ENCODE measurements at regions not wholly inside any gene's neighbourhood (a gene's known extent, or its start where the extent isn't known, plus 50 kb on each side); places are given as distances from the start of the nearest gene placed in this dataset.

DNA sequence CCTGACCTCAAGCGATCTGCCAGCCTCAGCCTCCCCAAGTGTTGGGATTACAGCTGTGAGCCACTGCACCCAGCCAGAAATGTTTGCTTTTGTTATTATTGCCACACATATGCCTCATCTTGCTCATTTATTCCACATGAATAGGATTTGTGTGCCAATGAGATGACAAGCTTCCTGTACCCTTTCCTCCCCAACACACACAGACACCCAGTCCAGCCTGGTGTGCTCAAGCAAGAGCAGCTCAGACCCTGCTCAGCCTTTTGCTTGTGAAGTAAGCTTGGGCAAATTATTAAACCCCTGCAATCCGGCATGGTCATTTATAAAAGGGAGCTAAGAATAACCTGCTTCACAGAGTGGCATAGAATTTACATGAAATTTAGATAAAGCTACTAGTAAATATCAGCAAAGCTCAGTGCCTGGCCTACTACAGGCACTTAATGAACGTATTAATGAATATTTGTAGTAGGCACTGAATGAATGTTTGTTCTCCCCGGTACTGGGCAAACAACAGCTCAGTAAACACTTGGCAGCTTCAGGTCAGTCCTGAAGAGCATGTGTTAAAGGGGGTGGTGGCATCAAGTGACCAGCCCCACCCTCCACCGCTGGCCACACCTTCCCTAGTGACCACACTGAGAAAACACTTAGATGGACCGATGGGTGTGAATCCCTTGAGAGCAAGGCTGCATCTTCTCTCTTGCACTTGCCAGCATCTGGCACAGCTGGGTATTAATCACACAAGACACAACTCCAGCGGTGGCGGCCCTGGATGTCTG lies 280.2 kb downstream of the SRBD1 start:
- TF ChIP-seq NFRKB (IDR thresholded peaks at IDR 0.05), result no peak
- DNase-seq (ENCODE audit: extremely low spot score), result no peak
- CTCF ChIA-PET, result no interaction called here
- POLR2A ChIA-PET, result interaction anchor here (1.1 kb wide), 1 partner anchor 11 kb away, joined by 3 read pairs; no protein-coding TSS in a partner anchor

DNA sequence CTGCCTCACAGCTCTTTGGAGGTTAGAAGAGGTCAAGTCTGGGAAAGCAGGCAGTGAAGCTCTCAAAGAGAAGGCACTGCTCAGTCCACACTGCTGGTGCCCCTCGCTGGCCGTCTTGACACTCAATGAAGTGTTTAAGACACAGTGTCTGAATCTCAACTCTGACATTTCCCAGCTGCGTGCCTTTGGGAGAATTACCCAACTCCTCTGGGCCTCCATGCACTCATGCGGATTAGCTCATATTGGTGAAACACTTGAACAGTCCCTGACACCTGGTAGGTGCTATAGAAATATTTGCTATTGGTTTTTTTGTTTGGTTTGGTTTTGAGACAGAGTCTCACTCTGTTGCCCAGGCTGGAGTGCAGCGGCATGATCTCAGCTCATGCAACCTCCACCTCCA lies 281.0 kb downstream of the SRBD1 start:
- no peak for DNase-seq (ENCODE audit: extremely low spot score)
- no peak for TF ChIP-seq TARDBP (IDR thresholded peaks at IDR 0.05)
- ChIA-PET POLR2A (interaction anchor here (1.1 kb wide), 1 partner anchor 10 kb away, joined by 3 read pairs; no protein-coding TSS in a partner anchor), CTCF (interaction anchor here (0.8 to 1.1 kb wide), 2 partner anchors 30 to 163 kb away, joined by 3 to 4 read pairs; no protein-coding TSS in a partner anchor)

DNA sequence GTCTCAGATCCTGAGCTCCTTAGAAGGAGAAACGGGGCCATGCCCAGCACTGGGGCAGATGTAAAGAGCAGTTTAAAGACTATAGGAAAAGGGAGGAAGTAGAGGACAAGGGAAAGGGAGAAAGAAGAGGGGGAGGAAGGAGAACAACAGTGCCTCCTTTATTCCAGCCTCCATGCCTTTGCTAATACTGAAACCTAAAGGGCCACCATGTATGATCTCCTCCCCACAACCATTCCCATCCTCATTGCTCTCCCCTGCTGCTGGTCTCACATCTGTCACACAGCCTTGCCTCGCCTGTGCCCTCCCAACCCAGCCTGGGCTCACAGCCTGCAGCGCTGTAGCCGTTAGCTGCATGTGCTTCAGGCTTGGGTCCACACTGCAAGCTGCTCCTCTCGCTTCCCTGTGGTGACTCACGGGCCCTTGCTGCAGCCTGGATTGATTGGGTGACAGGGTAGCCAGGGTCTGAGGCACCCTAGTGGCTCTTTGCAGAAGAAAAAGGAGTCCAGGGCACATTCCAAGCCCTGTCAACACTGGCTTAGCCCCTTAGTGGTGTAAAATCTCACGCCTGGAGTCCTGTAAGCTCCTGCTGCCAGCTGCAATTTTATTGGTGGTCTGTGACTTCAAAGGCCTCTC lies 281.9 kb downstream of the SRBD1 start:
- POLR2A ChIA-PET, result no interaction called here
- TF ChIP-seq FOXM1 (IDR thresholded peaks at IDR 0.05; ENCODE audit: borderline replicate concordance) (no peak), SP1 (IDR thresholded peaks at IDR 0.05) (no peak), ELF4 (IDR thresholded peaks at IDR 0.05) (no peak), CTBP1 (IDR thresholded peaks at IDR 0.05; ENCODE audit: borderline replicate concordance) (no peak), ZNF384 (IDR thresholded peaks at IDR 0.05) (no peak), TARDBP (IDR thresholded peaks at IDR 0.05) (no peak), ARNT (IDR thresholded peaks at IDR 0.05) (no peak), FOXA1 (IDR thresholded peaks at IDR 0.05) (no peak), LEF1 (IDR thresholded peaks at IDR 0.05; ENCODE audit: borderline replicate concordance) (no peak)
- CTCF ChIA-PET, result interaction anchor here (0.8 to 1.1 kb wide), 2 partner anchors 29 to 164 kb away, joined by 3 to 4 read pairs; no protein-coding TSS in a partner anchor
- DNase-seq (ENCODE audit: extremely low spot score), result no peak

DNA sequence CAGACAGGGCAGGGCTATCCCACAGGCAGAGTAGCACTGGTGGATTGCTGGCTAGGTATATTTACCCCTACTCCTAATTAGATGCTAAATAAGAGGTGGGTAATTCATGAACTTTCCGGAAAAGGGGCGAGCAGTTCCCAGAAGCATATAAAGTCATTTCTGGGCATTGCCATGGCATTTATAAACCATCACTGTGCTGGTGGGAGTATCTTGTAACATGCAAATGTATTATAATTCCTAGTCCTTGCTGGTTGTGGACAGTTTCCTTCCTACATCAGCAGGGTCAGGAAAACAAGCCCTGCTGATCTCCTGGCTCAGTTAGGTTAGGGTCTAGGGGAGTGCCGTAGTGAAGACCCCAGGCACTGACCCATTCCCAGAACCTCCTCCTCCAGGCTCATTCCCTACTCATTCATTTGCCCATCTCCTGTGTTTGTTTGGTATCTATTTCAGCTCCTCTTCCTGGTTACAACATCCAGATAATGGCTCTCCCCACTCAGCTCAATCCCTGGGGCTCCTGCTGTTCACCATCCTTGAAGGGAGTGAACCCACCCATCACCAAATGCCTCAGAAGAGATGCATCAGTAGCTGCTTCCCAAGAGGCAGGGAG lies 282.7 kb downstream of the SRBD1 start:
- CTCF ChIA-PET, result no interaction called here

DNA sequence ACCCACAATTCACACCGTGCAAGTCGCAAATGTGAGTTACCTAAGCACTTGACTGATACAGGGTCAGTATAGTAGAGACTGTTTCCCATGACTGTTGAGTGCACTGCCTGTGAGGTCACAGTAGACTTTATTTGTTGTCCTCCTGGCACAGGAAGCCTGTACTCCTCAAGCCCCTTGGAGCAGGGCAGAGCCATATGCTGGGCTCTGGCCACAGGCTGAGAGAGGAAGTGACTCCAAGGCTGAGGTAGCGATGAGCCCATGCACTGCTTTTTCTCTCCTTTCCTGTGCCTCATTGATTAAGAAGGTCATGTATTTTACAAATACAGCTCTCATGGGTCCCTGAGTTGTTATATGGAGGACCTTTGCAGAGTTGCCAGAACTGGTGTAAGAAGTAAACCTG lies 287.7 kb downstream of the SRBD1 start:
- CTCF ChIA-PET, result no interaction called here
- no peak for DNase-seq (ENCODE audit: extremely low spot score)
- no peak for TF ChIP-seq BHLHE40 (IDR thresholded peaks at IDR 0.05; ENCODE audit: borderline replicate concordance)
- TF ChIP-seq SUZ12 (IDR thresholded peaks at IDR 0.05), result no peak
- TF ChIP-seq ZNF384 (IDR thresholded peaks at IDR 0.05), result no peak
- no peak for TF ChIP-seq FOXK2 (IDR thresholded peaks at IDR 0.05)
- no peak for TF ChIP-seq SP1 (IDR thresholded peaks at IDR 0.05)
- no peak for TF ChIP-seq LEF1 (IDR thresholded peaks at IDR 0.05; ENCODE audit: borderline replicate concordance)
- TF ChIP-seq FOXM1 (IDR thresholded peaks at IDR 0.05; ENCODE audit: borderline replicate concordance), result no peak
- no peak for TF ChIP-seq TARDBP (IDR thresholded peaks at IDR 0.05)
- no peak for TF ChIP-seq FOXA1 (IDR thresholded peaks at IDR 0.05)
- no peak for TF ChIP-seq HDGF (IDR thresholded peaks at IDR 0.05; ENCODE audit: borderline replicate concordance)
- TF ChIP-seq, protein P1, sequence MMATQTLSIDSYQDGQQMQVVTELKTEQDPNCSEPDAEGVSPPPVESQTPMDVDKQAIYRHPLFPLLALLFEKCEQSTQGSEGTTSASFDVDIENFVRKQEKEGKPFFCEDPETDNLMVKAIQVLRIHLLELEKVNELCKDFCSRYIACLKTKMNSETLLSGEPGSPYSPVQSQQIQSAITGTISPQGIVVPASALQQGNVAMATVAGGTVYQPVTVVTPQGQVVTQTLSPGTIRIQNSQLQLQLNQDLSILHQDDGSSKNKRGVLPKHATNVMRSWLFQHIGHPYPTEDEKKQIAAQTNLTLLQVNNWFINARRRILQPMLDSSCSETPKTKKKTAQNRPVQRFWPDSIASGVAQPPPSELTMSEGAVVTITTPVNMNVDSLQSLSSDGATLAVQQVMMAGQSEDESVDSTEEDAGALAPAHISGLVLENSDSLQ (IDR thresholded peaks at IDR 0.05), result no peak
- TF ChIP-seq ARNT (IDR thresholded peaks at IDR 0.05), result no peak
- POLR2A ChIA-PET, result no interaction called here

More for the DNA sequence above, 282.7 kb downstream of the SRBD1 start:
- POLR2A ChIA-PET, result no interaction called here
- TF ChIP-seq L3MBTL2 (conservative IDR thresholded peaks at IDR 0.05) (no peak), FOXM1 (IDR thresholded peaks at IDR 0.05; ENCODE audit: borderline replicate concordance) (no peak), SUZ12 (IDR thresholded peaks at IDR 0.05) (no peak), ARNT (IDR thresholded peaks at IDR 0.05) (no peak), TARDBP (IDR thresholded peaks at IDR 0.05) (no peak), BHLHE40 (IDR thresholded peaks at IDR 0.05; ENCODE audit: borderline replicate concordance) (no peak), FOXA1 (IDR thresholded peaks at IDR 0.05) (no peak), LEF1 (IDR thresholded peaks at IDR 0.05; ENCODE audit: borderline replicate concordance) (no peak), FOXK2 (IDR thresholded peaks at IDR 0.05) (no peak), NFRKB (IDR thresholded peaks at IDR 0.05) (no peak), SP1 (IDR thresholded peaks at IDR 0.05) (no peak), CTBP1 (IDR thresholded peaks at IDR 0.05; ENCODE audit: borderline replicate concordance) (no peak), ELF4 (IDR thresholded peaks at IDR 0.05) (no peak), ZNF384 (IDR thresholded peaks at IDR 0.05) (no peak), HDGF (IDR thresholded peaks at IDR 0.05; ENCODE audit: borderline replicate concordance) (no peak)
- TF ChIP-seq, protein P1 (IDR thresholded peaks at IDR 0.05), result no peak
- DNase-seq (ENCODE audit: extremely low spot score), result no peak

DNA sequence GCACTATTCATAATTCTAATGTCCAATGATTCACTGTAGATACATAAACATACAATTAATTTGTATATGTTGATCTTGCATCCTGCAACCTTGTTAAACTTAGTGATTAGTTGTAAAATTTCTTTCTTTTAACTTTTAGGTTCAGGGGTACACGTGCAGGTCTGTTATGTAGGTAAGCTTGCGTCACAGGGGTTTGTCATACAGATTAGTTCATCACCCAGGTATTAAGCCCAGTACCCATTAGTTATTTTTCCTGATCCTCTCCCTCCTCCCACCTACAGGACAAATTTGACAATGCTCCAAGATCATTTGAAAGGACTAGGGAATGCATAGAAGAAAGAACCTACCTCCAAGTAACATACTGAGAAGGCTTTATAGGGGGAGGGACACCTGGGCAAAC lies 290.1 kb downstream of the SRBD1 start:
- ChIA-PET CTCF (no interaction called here), POLR2A (interaction anchor here (1.2 kb wide), 1 partner anchor 9 kb away, joined by 3 read pairs; no protein-coding TSS in a partner anchor)
- no peak for TF ChIP-seq L3MBTL2 (conservative IDR thresholded peaks at IDR 0.05)
- TF ChIP-seq SP1 (IDR thresholded peaks at IDR 0.05), result no peak
- TF ChIP-seq, protein P1 (IDR thresholded peaks at IDR 0.05), result no peak
- no peak for TF ChIP-seq CTBP1 (IDR thresholded peaks at IDR 0.05; ENCODE audit: borderline replicate concordance)
- no peak for TF ChIP-seq BHLHE40 (IDR thresholded peaks at IDR 0.05; ENCODE audit: borderline replicate concordance)
- no peak for TF ChIP-seq TARDBP (IDR thresholded peaks at IDR 0.05)
- no peak for TF ChIP-seq SUZ12 (IDR thresholded peaks at IDR 0.05)
- no peak for TF ChIP-seq LEF1 (IDR thresholded peaks at IDR 0.05; ENCODE audit: borderline replicate concordance)
- TF ChIP-seq HDGF (IDR thresholded peaks at IDR 0.05; ENCODE audit: borderline replicate concordance), result no peak
- no peak for TF ChIP-seq ELF4 (IDR thresholded peaks at IDR 0.05)
- TF ChIP-seq NFRKB (IDR thresholded peaks at IDR 0.05), result no peak
- TF ChIP-seq FOXM1 (IDR thresholded peaks at IDR 0.05; ENCODE audit: borderline replicate concordance), result no peak
- TF ChIP-seq FOXA1 (IDR thresholded peaks at IDR 0.05), result no peak
- TF ChIP-seq ARNT (IDR thresholded peaks at IDR 0.05), result no peak
- no peak for TF ChIP-seq ZNF384 (IDR thresholded peaks at IDR 0.05)
- no peak for DNase-seq (ENCODE audit: extremely low spot score)
